Panc1 (cell line): ENCODE measurements at regions not wholly inside any gene's neighbourhood (a gene's known extent, or its start where the extent isn't known, plus 50 kb on each side); places are given as distances from the start of the nearest gene placed in this dataset.

ENCODE experiments used
- POLR2AphosphoS5 ChIP-seq: IDR thresholded peaks from 2 replicates; pipeline ENCODE4 v1.6.1; 2012; ENCODE audit warnings: mild to moderate bottlenecking, low read depth, low read length, moderate library complexity
- REST ChIP-seq, 2 experiments: IDR thresholded peaks; 2 replicates each; pipeline ENCODE4 v1.6.1; 2011 to 2012; ENCODE audit warnings: low read depth in 2 of 2, control low read depth in 1 of 2, low read length in 1 of 2, mild to moderate bottlenecking in 1 of 2, moderate library complexity in 1 of 2; ENCODE audit not compliant: insufficient read depth in 1 of 2
- SIN3A ChIP-seq: IDR thresholded peaks from 2 replicates; pipeline ENCODE4 v1.6.1; 2012; ENCODE audit warnings: low read depth, mild to moderate bottlenecking, low read length, moderate library complexity, borderline replicate concordance; ENCODE audit not compliant: insufficient read depth
- TCF7L2 ChIP-seq: IDR thresholded peaks from 2 replicates; pipeline ENCODE4 v1.6.1; 2011; ENCODE audit warnings: mild to moderate bottlenecking, low read depth, low read length, inconsistent platforms
- TF ChIP-seq, protein P1 (sequence below): fragments of 450-650 bp; IDR thresholded peaks from 2 replicates; pipeline ENCODE4 v1.5.1; 2017; ENCODE audit warnings: mild to moderate bottlenecking

DNA sequence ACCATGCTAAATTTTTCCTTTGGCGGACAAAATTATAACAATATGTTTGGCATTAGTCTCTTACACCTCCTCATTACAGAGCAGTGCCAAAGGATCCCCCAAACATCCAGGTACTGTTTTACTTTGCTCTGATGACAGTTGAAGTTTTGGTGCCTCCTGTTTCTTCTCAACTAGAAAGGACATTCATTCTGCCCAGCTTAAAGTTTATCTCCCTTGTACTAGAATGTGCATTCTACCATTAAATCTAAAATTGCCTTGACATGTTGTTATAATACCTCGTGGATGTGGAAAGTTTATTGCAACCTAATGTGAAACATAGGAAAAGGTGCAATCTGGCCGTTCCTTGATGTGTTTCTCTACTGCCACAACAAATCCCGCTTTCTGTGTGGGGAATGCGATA, 173.4 kb downstream of the KITLG start:
- TF ChIP-seq, protein P1, sequence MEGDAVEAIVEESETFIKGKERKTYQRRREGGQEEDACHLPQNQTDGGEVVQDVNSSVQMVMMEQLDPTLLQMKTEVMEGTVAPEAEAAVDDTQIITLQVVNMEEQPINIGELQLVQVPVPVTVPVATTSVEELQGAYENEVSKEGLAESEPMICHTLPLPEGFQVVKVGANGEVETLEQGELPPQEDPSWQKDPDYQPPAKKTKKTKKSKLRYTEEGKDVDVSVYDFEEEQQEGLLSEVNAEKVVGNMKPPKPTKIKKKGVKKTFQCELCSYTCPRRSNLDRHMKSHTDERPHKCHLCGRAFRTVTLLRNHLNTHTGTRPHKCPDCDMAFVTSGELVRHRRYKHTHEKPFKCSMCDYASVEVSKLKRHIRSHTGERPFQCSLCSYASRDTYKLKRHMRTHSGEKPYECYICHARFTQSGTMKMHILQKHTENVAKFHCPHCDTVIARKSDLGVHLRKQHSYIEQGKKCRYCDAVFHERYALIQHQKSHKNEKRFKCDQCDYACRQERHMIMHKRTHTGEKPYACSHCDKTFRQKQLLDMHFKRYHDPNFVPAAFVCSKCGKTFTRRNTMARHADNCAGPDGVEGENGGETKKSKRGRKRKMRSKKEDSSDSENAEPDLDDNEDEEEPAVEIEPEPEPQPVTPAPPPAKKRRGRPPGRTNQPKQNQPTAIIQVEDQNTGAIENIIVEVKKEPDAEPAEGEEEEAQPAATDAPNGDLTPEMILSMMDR: no peak
- TF ChIP-seq POLR2AphosphoS5: no peak
- TF ChIP-seq REST (IDR thresholded peaks at IDR 0.05; ENCODE audit: insufficient read depth in 1 of 2, low read depth in 2 of 2, low read length in 1 of 2): no peak
- TF ChIP-seq TCF7L2: no peak
- no peak for TF ChIP-seq SIN3A
